NCI-H2029 treated with DMSO at 0.1 percent for 48 hours (cell line): ENCODE measurements at regions not wholly inside any gene's neighbourhood (a gene's known extent, or its start where the extent isn't known, plus 50 kb on each side); places are given as distances from the start of the nearest gene placed in this dataset.
"Not testable (repeated sequence)": the region's sequence is repeated elsewhere in the genome, so short reads cannot be mapped to it uniquely, and the experiment has no call there.

Experiments
- DNase-seq: peaks from one replicate; lab custom pipeline; 2025; lab: John Stamatoyannopoulos, UW

- DNase-seq = no peak
Measured at GRCh38 chr10:8280946-8281345, 226.5 kb downstream of the GATA3 start.

GRCh38 chr10:8282340-8282739 is 227.9 kb downstream of the GATA3 start:
- no peak for DNase-seq

GRCh38 chr10:8283166-8283905 is 228.8 kb downstream of the GATA3 start:
- DNase-seq = no peak

- DNase-seq = no peak
Measured at GRCh38 chr10:8283986-8284385, 229.5 kb downstream of the GATA3 start.

- DNase-seq = not testable (repeated sequence)
Measured at GRCh38 chr10:8285970-8286369, 231.5 kb downstream of the GATA3 start.

- no peak for DNase-seq
Measured at GRCh38 chr10:8288600-8288999, 234.1 kb downstream of the GATA3 start.

- DNase-seq = no peak
Measured at GRCh38 chr10:8289186-8289924, 234.9 kb downstream of the GATA3 start.

- DNase-seq = no peak
Measured at GRCh38 chr10:8294779-8295178, 240.3 kb downstream of the GATA3 start.

GRCh38 chr10:8295311-8295710 is 240.8 kb downstream of the GATA3 start:
- no peak for DNase-seq

GRCh38 chr10:8296090-8296733 is 241.7 kb downstream of the GATA3 start:
- DNase-seq = no peak

GRCh38 chr10:8296734-8297101 is 242.2 kb downstream of the GATA3 start:
- no peak for DNase-seq

- no peak for DNase-seq
Measured at GRCh38 chr10:8297107-8297506, 242.6 kb downstream of the GATA3 start.

GRCh38 chr10:8297959-8298358 is 243.5 kb downstream of the GATA3 start:
- DNase-seq = no peak

GRCh38 chr10:8298896-8299570 is 244.5 kb downstream of the GATA3 start:
- no peak for DNase-seq

- DNase-seq = no peak
Measured at GRCh38 chr10:8300925-8301324, 246.4 kb downstream of the GATA3 start.

GRCh38 chr10:8301333-8301732 is 246.8 kb downstream of the GATA3 start:
- no peak for DNase-seq

GRCh38 chr10:8301831-8302230 is 247.3 kb downstream of the GATA3 start:
- no peak for DNase-seq

- DNase-seq = no peak
Measured at GRCh38 chr10:8302565-8302964, 248.1 kb downstream of the GATA3 start.

GRCh38 chr10:8304861-8305260 is 250.4 kb downstream of the GATA3 start:
- DNase-seq = no peak

- DNase-seq = no peak
Measured at GRCh38 chr10:8305876-8306652, 251.6 kb downstream of the GATA3 start.

GRCh38 chr10:8306685-8307364 is 252.3 kb downstream of the GATA3 start:
- DNase-seq = no peak
